ENCODE measurements at regions not wholly inside any gene's neighbourhood (a gene's known extent, or its start where the extent isn't known, plus 50 kb on each side); places are given as distances from the start of the nearest gene placed in this dataset.

DNA sequence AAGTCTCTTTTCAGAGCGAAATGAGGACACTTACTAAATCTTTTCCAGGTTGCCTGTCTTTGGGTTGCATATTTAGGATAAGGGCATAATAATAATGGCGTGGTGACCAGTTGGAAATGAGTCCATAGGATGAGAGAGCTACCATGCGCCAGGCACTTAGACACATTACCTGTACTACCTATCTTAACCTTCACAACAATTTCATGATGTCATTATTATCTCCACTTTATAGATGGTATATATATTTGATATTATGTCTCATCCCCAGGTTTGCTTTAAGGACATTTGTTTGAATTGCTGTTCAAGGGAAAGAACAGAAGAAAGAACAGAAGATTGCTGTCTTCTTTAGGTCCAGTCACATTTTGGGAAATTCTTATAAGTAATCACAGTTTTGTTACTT, 182.0 kb upstream of the STARD13 start:
- no peaks in the 10 kb centered on the region for H3K79me2 ChIP-seq (ENCODE audit: low read length)

DNA sequence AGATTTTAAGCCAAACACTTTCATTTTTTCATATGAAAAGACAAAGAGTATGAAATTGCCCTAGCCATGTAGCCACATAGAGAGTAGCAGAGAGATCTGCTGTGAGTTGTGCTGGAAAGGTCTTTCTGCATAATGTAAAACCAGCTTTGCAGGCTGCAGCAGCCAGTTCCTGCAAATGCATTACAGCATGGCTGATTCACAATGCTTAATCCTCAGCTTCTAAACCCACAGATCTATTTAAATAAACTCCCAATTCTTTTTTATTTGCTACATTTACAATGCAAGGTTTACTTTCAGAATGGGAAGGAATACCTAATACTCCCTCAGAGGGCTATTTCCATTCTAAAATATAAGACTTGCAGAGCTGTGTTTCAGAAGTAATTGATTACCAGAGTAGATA, 185.6 kb upstream of the STARD13 start:
- Histone ChIP-seq H3K27me3 (replicated peaks; ENCODE audit: insufficient read depth, low read length) (no peaks in the 10 kb centered on the region), H3K9me2 (replicated peaks; ENCODE audit: insufficient read depth, low read length) (no peaks in the 10 kb centered on the region), H2AFZ (ENCODE audit: low read length) (no peak overlapping the region), H3K36me3 (replicated peaks; ENCODE audit: insufficient read depth, low read length) (no peaks in the 10 kb centered on the region), H4K20me1 (ENCODE audit: insufficient read depth, low read length) (no peaks in the 10 kb centered on the region), H3K9me3 (replicated peaks; ENCODE audit: insufficient read depth, low read length) (no peaks in the 10 kb centered on the region), H3K79me2 (ENCODE audit: low read length) (no peaks in the 10 kb centered on the region), H3K27ac (ENCODE audit: low read length) (no peak overlapping the region), H3K4me3 (ENCODE audit: low read length) (no peak overlapping the region), H3K4me2 (ENCODE audit: low read depth, low read length) (no peak overlapping the region), H3K4me1 (ENCODE audit: low read length) (no peaks in the 10 kb centered on the region), H3F3A (ENCODE audit: insufficient read depth, low read length) (no peaks in the 10 kb centered on the region), H3K9ac (ENCODE audit: low read length) (no peak overlapping the region)
- TF ChIP-seq EZH2phosphoT487 (IDR thresholded peaks at IDR 0.05; ENCODE audit: low read length), result no peak
- no peak for TF ChIP-seq EZH2 (optimal IDR thresholded peaks at IDR 0.05; ENCODE audit: low read depth, low read length)
- TF ChIP-seq, protein P1, sequence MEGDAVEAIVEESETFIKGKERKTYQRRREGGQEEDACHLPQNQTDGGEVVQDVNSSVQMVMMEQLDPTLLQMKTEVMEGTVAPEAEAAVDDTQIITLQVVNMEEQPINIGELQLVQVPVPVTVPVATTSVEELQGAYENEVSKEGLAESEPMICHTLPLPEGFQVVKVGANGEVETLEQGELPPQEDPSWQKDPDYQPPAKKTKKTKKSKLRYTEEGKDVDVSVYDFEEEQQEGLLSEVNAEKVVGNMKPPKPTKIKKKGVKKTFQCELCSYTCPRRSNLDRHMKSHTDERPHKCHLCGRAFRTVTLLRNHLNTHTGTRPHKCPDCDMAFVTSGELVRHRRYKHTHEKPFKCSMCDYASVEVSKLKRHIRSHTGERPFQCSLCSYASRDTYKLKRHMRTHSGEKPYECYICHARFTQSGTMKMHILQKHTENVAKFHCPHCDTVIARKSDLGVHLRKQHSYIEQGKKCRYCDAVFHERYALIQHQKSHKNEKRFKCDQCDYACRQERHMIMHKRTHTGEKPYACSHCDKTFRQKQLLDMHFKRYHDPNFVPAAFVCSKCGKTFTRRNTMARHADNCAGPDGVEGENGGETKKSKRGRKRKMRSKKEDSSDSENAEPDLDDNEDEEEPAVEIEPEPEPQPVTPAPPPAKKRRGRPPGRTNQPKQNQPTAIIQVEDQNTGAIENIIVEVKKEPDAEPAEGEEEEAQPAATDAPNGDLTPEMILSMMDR (IDR thresholded peaks at IDR 0.05; ENCODE audit: low read length), result no peak
- no peak for DNase-seq

More for the DNA sequence above, 182.0 kb upstream of the STARD13 start:
- Histone ChIP-seq H3K9ac (ENCODE audit: low read length) (no peak overlapping the region), H4K20me1 (ENCODE audit: insufficient read depth, low read length) (no peaks in the 10 kb centered on the region), H3K27me3 (replicated peaks; ENCODE audit: insufficient read depth, low read length) (no peaks in the 10 kb centered on the region), H3K4me2 (ENCODE audit: low read depth, low read length) (no peak overlapping the region), H3K27ac (ENCODE audit: low read length) (no peak overlapping the region), H2AFZ (ENCODE audit: low read length) (no peak overlapping the region), H3K36me3 (replicated peaks; ENCODE audit: insufficient read depth, low read length) (no peaks in the 10 kb centered on the region), H3K9me3 (replicated peaks; ENCODE audit: insufficient read depth, low read length) (no peaks in the 10 kb centered on the region), H3K4me3 (ENCODE audit: low read length) (no peak overlapping the region), H3K9me2 (replicated peaks; ENCODE audit: insufficient read depth, low read length) (no peaks in the 10 kb centered on the region), H3K4me1 (ENCODE audit: low read length) (no peaks in the 10 kb centered on the region), H3F3A (ENCODE audit: insufficient read depth, low read length) (no peaks in the 10 kb centered on the region)
- no peak for DNase-seq
- TF ChIP-seq, protein P1 (IDR thresholded peaks at IDR 0.05; ENCODE audit: low read length), result no peak
- no peak for TF ChIP-seq EZH2phosphoT487 (IDR thresholded peaks at IDR 0.05; ENCODE audit: low read length)
- TF ChIP-seq EZH2 (optimal IDR thresholded peaks at IDR 0.05; ENCODE audit: low read depth, low read length), result no peak

GRCh38 chr13:33472446-33472845, 186.9 kb upstream of the STARD13 start:
- Histone ChIP-seq H3K79me2 (ENCODE audit: low read length) (no peaks in the 10 kb centered on the region), H3K27ac (ENCODE audit: low read length) (no peak overlapping the region), H3K9me3 (replicated peaks; ENCODE audit: insufficient read depth, low read length) (no peaks in the 10 kb centered on the region), H3K36me3 (replicated peaks; ENCODE audit: insufficient read depth, low read length) (no peaks in the 10 kb centered on the region), H3K4me1 (ENCODE audit: low read length) (no peaks in the 10 kb centered on the region), H3K4me2 (ENCODE audit: low read depth, low read length) (no peak overlapping the region), H4K20me1 (ENCODE audit: insufficient read depth, low read length) (no peaks in the 10 kb centered on the region), H3K9ac (ENCODE audit: low read length) (no peak overlapping the region), H3K9me2 (replicated peaks; ENCODE audit: insufficient read depth, low read length) (no peaks in the 10 kb centered on the region), H2AFZ (ENCODE audit: low read length) (no peak overlapping the region), H3F3A (ENCODE audit: insufficient read depth, low read length) (no peaks in the 10 kb centered on the region), H3K27me3 (replicated peaks; ENCODE audit: insufficient read depth, low read length) (no peaks in the 10 kb centered on the region), H3K4me3 (ENCODE audit: low read length) (no peak overlapping the region)
- TF ChIP-seq EZH2phosphoT487 (IDR thresholded peaks at IDR 0.05; ENCODE audit: low read length) (no peak), EZH2 (optimal IDR thresholded peaks at IDR 0.05; ENCODE audit: low read depth, low read length) (no peak)
- TF ChIP-seq, protein P1 (IDR thresholded peaks at IDR 0.05; ENCODE audit: low read length), result no peak
- DNase-seq, result no peak
